Fibroblast of skin of left quadriceps (primary cell): ENCODE measurements at regions not wholly inside any gene's neighbourhood (a gene's known extent, or its start where the extent isn't known, plus 50 kb on each side); places are given as distances from the start of the nearest gene placed in this dataset.
"Not testable (repeated sequence)": the region's sequence is repeated elsewhere in the genome, so short reads cannot be mapped to it uniquely, and the experiment has no call there.

Experiments
- DNase-seq, 2 experiments: peaks; one replicate each; pipeline ENCODE4 v3.0.0-alpha.2; 2013; ENCODE audit warnings: low read depth in 2 of 2

DNA sequence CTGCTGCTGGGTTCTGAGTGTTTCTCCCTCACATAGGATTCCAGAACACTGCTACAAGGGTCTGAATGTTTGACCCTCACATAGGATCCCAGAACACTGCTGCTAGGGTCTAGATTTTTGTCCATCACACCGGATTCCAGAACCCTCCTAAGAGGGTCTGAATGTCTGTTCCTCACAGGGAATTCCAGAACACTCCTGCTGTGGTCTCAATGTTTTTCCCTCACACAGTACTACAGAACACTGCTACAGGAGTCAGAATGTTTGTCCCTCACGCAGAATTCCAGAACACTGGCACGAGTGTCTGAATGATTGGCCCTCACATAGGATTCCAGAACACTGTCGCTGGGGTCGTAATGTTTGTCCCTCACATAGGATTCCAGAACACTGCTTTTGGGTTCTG is 221.6 kb downstream of the FOXD4L6 start:
- DNase-seq, result not testable (repeated sequence)

DNA sequence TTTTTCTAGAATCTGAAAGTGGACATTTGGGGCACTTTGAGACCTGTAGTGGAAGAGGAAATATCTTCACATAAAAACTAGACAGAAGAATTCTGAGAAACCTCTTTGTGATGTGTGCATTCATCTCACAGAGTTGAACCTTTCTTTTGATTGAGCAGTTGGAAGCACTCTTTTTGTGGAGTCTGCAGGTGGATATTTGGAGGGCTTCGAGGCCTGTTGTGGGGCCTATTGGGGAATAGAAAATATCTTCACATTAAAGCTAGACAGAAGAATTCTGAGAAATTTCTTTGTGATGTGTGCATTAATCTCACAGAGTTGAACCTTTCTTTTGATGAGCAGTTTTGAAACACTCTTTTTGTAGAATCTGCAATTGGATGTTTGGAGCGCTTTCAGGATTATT is 236.2 kb downstream of the FOXD4L6 start:
- not testable (repeated sequence) for DNase-seq

DNA sequence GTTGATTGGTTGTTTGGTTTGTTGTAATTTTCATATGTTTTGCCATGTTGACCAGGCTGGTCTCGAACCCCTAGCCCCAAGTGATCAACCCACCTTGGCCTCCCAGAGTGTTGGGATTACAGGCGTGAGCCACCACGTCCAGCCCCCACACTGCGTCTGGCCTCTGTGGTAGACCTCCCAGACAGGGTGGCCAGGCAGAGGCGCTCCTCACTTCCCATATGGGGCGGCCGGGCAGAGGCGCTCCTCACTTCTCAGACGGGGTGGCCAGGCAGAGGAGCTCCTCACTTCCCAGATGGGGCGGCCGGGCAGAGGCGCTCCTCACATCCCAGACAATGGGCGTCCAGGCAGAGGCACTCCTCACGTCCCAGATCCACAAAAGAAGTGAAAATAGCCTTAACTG is 242.6 kb downstream of the FOXD4L6 start:
- DNase-seq, result not testable (repeated sequence)

DNA sequence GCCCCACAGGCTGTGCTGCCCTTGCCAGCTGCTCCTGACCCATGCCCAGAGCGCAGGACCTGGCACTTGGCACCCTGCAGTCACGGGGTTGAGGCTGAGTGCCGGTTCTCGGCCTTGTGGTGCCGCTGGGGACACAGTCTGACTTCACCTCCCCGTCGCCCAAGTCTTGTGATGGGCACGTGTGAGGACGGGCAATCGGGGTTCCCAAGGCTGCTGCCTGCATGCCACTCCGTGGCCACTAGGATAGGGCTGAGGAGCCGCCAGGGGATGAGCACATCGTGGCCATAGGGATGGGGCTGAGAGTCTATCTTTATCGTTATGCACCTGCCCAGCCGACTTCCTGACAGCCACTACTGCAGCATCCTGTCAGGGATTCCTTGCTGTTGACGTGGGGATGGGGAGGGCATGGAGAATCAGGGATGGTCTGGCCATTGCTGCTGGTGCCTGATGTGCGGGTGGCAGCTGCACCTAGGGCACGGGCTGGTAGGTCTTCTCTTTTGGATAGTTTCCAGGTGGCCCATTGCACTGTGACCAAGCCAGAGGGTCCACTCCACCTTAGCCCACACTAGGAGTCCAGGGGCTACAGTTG is 243.5 kb downstream of the FOXD4L6 start:
- not testable (repeated sequence) for DNase-seq

DNA sequence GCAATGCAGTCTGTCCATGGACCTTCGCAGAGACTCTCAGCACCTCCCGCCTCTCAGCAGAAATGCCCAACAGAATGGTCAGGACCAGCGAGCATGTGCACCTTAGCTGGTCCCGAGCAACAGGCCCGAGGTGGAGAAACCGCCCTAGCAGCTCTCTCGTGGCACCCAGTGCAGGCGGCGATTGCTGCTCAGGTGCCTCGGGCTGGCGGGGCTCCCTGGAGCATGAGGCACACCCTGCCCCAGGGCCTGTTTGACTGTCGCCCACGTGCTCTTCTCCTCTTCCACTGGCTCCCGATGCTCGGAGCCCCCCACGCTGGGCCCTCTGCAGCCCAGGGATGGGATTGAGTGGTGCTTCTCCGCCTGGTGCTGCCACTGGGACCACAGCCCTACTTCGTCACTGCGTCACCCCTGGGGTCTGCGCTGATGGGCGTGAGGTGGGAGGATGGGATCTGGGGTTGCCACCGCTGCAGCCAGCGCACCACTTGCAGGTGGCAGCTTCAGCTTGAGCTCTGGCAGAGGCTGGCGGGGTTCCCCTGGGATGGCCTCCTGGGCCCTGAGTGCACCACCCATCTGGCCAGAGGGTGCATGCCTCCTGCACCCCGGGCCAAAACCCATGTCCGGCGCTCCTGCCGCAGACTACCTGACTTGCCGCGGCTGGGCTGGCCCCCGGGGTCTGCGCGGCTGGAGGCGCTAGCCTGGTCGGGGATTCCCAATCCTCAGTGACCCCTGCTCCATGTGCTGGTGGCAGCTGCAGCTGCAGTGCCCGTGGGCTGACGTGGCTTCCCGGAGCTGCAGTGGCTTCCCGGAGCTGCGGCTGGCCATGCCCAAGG is 244.2 kb downstream of the FOXD4L6 start:
- DNase-seq, result no peak

DNA sequence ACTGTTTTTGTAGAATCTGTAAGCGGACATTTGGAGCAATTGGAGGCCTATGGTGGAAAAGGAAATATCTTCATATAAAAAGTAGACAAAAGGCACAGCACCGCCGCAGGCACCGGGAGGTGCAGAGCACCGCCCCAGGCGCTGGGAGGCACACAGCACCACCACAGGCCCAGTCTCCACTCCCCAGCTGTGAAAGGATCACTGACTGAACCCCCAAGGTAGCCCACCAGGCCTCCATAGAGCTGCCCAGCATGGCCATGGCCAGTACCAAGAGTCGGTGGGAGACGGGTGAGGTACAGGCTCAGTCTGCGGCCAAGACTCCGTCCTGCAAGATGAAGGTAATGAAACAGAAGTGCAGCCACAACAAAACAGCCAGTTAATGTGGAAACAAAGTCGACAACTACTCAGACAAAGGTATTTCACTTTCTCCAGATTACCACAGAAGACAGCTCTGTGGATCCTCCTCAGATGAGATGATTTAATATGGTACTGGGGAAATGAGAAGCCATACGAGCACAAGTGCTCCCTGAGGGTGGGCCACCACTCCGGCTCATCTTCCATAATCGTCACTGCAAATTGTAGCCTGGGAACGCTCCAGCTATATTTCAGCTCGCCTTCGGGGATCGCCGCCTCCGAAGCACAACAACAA is 244.9 kb downstream of the FOXD4L6 start:
- not testable (repeated sequence) for DNase-seq

DNA sequence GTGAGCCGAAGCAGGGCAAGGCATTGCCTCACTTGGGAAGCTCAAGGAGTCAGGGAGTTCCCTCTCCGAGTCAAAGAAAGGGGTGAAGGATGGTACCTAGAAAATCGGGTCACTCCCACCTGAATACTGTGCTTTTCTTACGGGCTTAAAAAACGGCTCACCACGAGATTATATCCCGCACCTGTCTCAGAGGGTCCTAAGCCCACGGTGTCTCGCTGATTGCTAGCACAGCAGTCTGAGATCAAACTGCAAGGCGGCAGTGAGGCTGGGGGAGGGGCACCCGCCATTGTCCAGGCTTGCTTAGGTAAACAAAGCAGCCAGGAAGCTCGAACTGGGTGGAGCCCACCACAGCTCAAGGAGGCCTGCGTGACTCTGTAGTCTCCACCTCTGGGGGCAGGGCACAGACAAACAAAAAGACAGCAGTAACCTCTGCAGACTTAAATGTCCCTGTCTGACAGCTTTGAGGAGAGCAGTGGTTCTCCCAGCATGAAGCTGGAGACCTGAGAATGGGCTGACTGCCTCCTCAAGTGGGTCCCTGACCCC is 254.7 kb downstream of the FOXD4L6 start:
- not testable (repeated sequence) for DNase-seq

DNA sequence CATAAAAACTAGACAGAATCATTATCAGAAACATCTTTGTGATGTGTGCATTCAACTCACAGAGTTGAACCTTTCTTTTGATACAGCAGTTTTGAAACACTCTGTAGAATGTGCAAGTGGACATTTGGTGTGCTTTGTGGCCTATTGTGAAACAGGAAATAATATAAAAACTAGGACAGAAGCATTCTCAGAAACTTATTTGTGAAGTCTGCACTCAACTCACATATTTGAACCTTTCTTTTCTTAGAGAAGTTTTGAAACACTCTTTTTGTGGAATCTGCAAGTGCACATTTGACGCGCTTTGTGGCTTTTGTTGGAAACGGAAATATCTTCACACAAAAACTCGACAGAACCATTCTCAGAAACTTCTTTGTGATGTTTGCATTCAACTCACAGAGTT is 260.0 kb downstream of the FOXD4L6 start:
- not testable (repeated sequence) for DNase-seq
